Breast epithelium (tissue), 4 donors: ENCODE measurements at regions not wholly inside any gene's neighbourhood (a gene's known extent, or its start where the extent isn't known, plus 50 kb on each side); places are given as distances from the start of the nearest gene placed in this dataset.

ENCODE experiments used
- DNase-seq, 2 donors: peaks; one replicate each; pipeline ENCODE4 v3.0.0-alpha.2; 2019; ENCODE audit warnings: low spot score in 2 of 2
- H3K27ac ChIP-seq, 2 donors: fragments of 200-600 bp; sonication (generic) in 1 of 2; one replicate each; pipeline ENCODE4 v1.5.1; 2016 to 2019; ENCODE audit warnings: mild to moderate bottlenecking in 1 of 2
- H3K27me3 ChIP-seq, 2 donors: fragments of 200-600 bp; sonication (generic) in 1 of 2; one replicate each; pipeline versions ENCODE4 v1.5.1 to v1.6.0; 2017 to 2019; ENCODE audit warnings: control low read depth in 1 of 2, mild to moderate bottlenecking in 1 of 2
- H3K36me3 ChIP-seq: fragments of 200-600 bp; one replicate; pipeline ENCODE4 v1.5.1; 2019
- H3K4me1 ChIP-seq, 2 donors: fragments of 200-600 bp; sonication (generic); one replicate each; pipeline ENCODE4 v1.5.1; 2016 to 2019; ENCODE audit warnings: control low read depth in 1 of 2
- H3K4me3 ChIP-seq, 3 donors: fragments of 200-600 bp; sonication (generic); 1 replicate in 2 of 3; 2 replicates in 1 of 3; pipeline ENCODE4 v1.5.1; 2016 to 2019; ENCODE audit warnings: mild to moderate bottlenecking in 3 of 3, moderate library complexity in 2 of 3
- H3K9me3 ChIP-seq, 2 donors: fragments of 200-600 bp; sonication (generic) in 1 of 2; one replicate each; pipeline ENCODE4 v1.5.1; 2016 to 2019; ENCODE audit warnings: control low read depth in 1 of 2
- CTCF ChIP-seq, 3 donors: fragments of 450-650 bp; IDR thresholded peaks; one replicate each; pipeline ENCODE4 v1.5.1; 2016 to 2017; ENCODE audit warnings: antibody characterized with exemption in 3 of 3, mild to moderate bottlenecking in 3 of 3, moderate library complexity in 3 of 3
- POLR2A ChIP-seq: fragments of 450-650 bp; IDR thresholded peaks from one replicate; pipeline ENCODE4 v1.6.1; 2016; ENCODE audit warnings: antibody characterized with exemption, mild to moderate bottlenecking, moderate library complexity
- POLR2AphosphoS5 ChIP-seq, 3 donors: sonication (generic); formaldehyde crosslinking; IDR thresholded peaks; one replicate each; pipeline ENCODE4 v1.6.1; 2017; ENCODE audit warnings: antibody characterized with exemption in 3 of 3
- intact Hi-C: fragments of 100-400 bp; cut with DNase I; formaldehyde crosslinking; loops from one replicate; pipeline ENCODE4 v1.15.1; 2023; ENCODE audit warnings: low total_unique reads

- Histone ChIP-seq H3K9me3 (no peaks in the 10 kb centered on the region), H3K4me3 (no peak overlapping the region), H3K36me3 (no peaks in the 10 kb centered on the region), H3K27me3 (no peaks in the 10 kb centered on the region), H3K4me1 (no peaks in the 10 kb centered on the region), H3K27ac (no peak overlapping the region)
- intact Hi-C loops, result no loop called here
- TF ChIP-seq POLR2AphosphoS5 (IDR thresholded peaks at IDR 0.05) (no peak), POLR2A (no peak), CTCF (IDR thresholded peaks at IDR 0.05) (no peak)
- DNase-seq, result no peak
These were observed 1350.4 kb downstream of the AMY1C start for GRCh38 chr1:105100102-105100501.

- H3K27me3 ChIP-seq, result no peaks in the 10 kb centered on the region
These were observed 1351.6 kb downstream of the AMY1C start for GRCh38 chr1:105101261-105101660.

GRCh38 chr1:105102371-105102770 is 1352.7 kb downstream of the AMY1C start:
- Histone ChIP-seq H3K27ac (no peak overlapping the region), H3K9me3 (no peaks in the 10 kb centered on the region), H3K4me3 (no peak overlapping the region), H3K36me3 (no peaks in the 10 kb centered on the region), H3K4me1 (no peaks in the 10 kb centered on the region), H3K27me3 (no peaks in the 10 kb centered on the region)
- intact Hi-C loops, result no loop called here
- no peak for TF ChIP-seq POLR2A
- no peak for TF ChIP-seq CTCF (IDR thresholded peaks at IDR 0.05)
- no peak for TF ChIP-seq POLR2AphosphoS5 (IDR thresholded peaks at IDR 0.05)
- DNase-seq, result no peak

More at GRCh38 chr1:105101261-105101660, 1351.6 kb downstream of the AMY1C start:
- DNase-seq, result no peak
- no peaks in the 10 kb centered on the region for H3K36me3 ChIP-seq
- no peaks in the 10 kb centered on the region for H3K9me3 ChIP-seq
- H3K4me1 ChIP-seq, result no peaks in the 10 kb centered on the region
- intact Hi-C loops, result no loop called here
- TF ChIP-seq CTCF (IDR thresholded peaks at IDR 0.05), result no peak
- H3K27ac ChIP-seq, result no peak overlapping the region
- no peak overlapping the region for H3K4me3 ChIP-seq

GRCh38 chr1:105122041-105122440 is 1372.3 kb downstream of the AMY1C start:
- Histone ChIP-seq H3K36me3 (no peaks in the 10 kb centered on the region), H3K27me3 (no peaks in the 10 kb centered on the region), H3K4me1 (no peaks in the 10 kb centered on the region), H3K9me3 (no peaks in the 10 kb centered on the region), H3K27ac (no peak overlapping the region), H3K4me3 (no peak overlapping the region)
- no peak for TF ChIP-seq POLR2A
- TF ChIP-seq CTCF (IDR thresholded peaks at IDR 0.05), result no peak
- TF ChIP-seq POLR2AphosphoS5 (IDR thresholded peaks at IDR 0.05), result no peak
- intact Hi-C loops, result no loop called here
- no peak for DNase-seq

- no peaks in the 10 kb centered on the region for H3K9me3 ChIP-seq
- H3K4me3 ChIP-seq, result no peak overlapping the region
- no peak overlapping the region for H3K27ac ChIP-seq
- intact Hi-C loops, result no loop called here
- TF ChIP-seq POLR2AphosphoS5 (IDR thresholded peaks at IDR 0.05), result no peak
- H3K4me1 ChIP-seq, result no peaks in the 10 kb centered on the region
- no peaks in the 10 kb centered on the region for H3K27me3 ChIP-seq
- H3K36me3 ChIP-seq, result no peaks in the 10 kb centered on the region
- no peak for DNase-seq
These were observed 1388.1 kb downstream of the AMY1C start for GRCh38 chr1:105137543-105138457.
